Suprapubic skin (tissue), 4 donors: ENCODE measurements at regions not wholly inside any gene's neighbourhood (a gene's known extent, or its start where the extent isn't known, plus 50 kb on each side); places are given as distances from the start of the nearest gene placed in this dataset.

Experiments
- EP300 ChIP-seq: sonication (generic); formaldehyde crosslinking; IDR thresholded peaks from one replicate; pipeline ENCODE4 v1.6.1; 2017; ENCODE audit warnings: antibody characterized with exemption
- POLR2A ChIP-seq, 2 donors: fragments of 450-650 bp; IDR thresholded peaks; one replicate each; pipeline ENCODE4 v1.6.1; 2017; ENCODE audit warnings: antibody characterized with exemption in 2 of 2, mild to moderate bottlenecking in 2 of 2, moderate library complexity in 2 of 2
- POLR2AphosphoS5 ChIP-seq, 3 donors: sonication (generic); formaldehyde crosslinking; IDR thresholded peaks; one replicate each; pipeline ENCODE4 v1.6.1; 2017; ENCODE audit warnings: antibody characterized with exemption in 3 of 3
- TF ChIP-seq, protein P1 (sequence below), 2 donors: fragments of 200-600 bp in 1 of 2; fragments of 450-650 bp in 1 of 2; sonication (generic) in 1 of 2; IDR thresholded peaks; one replicate each; pipeline ENCODE4 v1.5.1; 2016 to 2019; ENCODE audit warnings: antibody characterized with exemption in 2 of 2, mild to moderate bottlenecking in 1 of 2, moderate library complexity in 1 of 2

DNA sequence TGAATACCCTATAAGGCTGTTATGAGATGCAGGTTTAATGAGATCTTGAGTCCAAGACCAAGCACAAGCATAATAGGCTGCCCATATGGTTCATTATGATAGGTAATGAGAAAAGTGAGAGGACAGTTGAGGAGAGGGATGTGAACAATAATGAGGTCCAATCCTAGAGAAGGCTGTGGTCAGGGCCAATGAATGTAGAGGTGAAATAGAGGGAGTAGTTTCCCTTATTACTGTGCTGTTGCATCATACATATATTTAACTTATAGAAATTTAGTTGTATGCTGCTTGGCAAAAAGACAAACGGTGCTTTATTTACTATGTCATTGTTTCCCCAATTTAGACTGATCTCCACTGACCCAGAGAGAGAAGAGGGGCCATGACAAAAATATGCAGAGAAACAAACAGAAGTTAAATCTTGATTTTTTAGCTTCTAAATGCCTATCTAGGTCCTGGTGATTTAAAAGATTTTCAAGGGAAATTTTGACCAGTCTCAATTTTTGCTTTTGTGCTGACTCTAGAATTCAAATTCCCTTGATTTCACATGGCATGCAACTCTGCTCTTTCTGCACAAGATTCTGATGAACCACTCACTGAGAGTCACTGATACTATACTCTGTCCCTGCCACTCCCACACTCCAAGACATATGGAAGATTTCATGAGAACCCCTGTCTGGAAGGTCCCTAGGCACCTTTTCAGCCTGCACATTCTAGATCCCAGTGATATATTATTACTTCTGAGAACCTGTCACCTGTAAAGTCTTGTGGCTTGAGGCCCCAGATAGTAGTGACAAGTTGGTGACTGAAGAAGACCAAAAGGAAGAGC lies 159.7 kb downstream of the VSIG4 start:
- TF ChIP-seq, protein P1, sequence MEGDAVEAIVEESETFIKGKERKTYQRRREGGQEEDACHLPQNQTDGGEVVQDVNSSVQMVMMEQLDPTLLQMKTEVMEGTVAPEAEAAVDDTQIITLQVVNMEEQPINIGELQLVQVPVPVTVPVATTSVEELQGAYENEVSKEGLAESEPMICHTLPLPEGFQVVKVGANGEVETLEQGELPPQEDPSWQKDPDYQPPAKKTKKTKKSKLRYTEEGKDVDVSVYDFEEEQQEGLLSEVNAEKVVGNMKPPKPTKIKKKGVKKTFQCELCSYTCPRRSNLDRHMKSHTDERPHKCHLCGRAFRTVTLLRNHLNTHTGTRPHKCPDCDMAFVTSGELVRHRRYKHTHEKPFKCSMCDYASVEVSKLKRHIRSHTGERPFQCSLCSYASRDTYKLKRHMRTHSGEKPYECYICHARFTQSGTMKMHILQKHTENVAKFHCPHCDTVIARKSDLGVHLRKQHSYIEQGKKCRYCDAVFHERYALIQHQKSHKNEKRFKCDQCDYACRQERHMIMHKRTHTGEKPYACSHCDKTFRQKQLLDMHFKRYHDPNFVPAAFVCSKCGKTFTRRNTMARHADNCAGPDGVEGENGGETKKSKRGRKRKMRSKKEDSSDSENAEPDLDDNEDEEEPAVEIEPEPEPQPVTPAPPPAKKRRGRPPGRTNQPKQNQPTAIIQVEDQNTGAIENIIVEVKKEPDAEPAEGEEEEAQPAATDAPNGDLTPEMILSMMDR (IDR thresholded peaks at IDR 0.05): no peak
- no peak for TF ChIP-seq POLR2A (IDR thresholded peaks at IDR 0.05)
- no peak for TF ChIP-seq POLR2AphosphoS5 (IDR thresholded peaks at IDR 0.05)
- no peak for TF ChIP-seq EP300
